Stimulated activated naive CD8-positive, alpha-beta T cell treated with anti-CD3 and anti-CD28 coated beads, Interleukin-15, Interleukin-2, amounts not matched to agents 100 ng/mL and 50 ng/mL, for 24 hours (primary cell): ENCODE measurements at regions not wholly inside any gene's neighbourhood (a gene's known extent, or its start where the extent isn't known, plus 50 kb on each side); places are given as distances from the start of the nearest gene placed in this dataset.
"Not testable (repeated sequence)": the region's sequence is repeated elsewhere in the genome, so short reads cannot be mapped to it uniquely, and the experiment has no call there.

ENCODE experiments used
- H3K27ac Mint-ChIP-seq: one replicate; pipeline ENCODE4 v1.8.0; 2021; ENCODE audit warnings: mild to moderate bottlenecking, mixed read lengths
- H3K27me3 Mint-ChIP-seq: one replicate; pipeline ENCODE4 v1.8.0; 2021; ENCODE audit warnings: mixed read lengths
- H3K36me3 Mint-ChIP-seq: one replicate; pipeline ENCODE4 v1.8.0; 2021; ENCODE audit warnings: low read depth, mixed read lengths
- H3K4me1 Mint-ChIP-seq: one replicate; pipeline ENCODE4 v1.8.0; 2021; ENCODE audit warnings: low read depth, mixed read lengths
- H3K4me3 Mint-ChIP-seq: one replicate; pipeline ENCODE4 v1.8.0; 2021; ENCODE audit warnings: mild to moderate bottlenecking, mixed read lengths
- H3K9me3 Mint-ChIP-seq: one replicate; pipeline ENCODE4 v1.8.0; 2021; ENCODE audit warnings: mixed read lengths

DNA sequence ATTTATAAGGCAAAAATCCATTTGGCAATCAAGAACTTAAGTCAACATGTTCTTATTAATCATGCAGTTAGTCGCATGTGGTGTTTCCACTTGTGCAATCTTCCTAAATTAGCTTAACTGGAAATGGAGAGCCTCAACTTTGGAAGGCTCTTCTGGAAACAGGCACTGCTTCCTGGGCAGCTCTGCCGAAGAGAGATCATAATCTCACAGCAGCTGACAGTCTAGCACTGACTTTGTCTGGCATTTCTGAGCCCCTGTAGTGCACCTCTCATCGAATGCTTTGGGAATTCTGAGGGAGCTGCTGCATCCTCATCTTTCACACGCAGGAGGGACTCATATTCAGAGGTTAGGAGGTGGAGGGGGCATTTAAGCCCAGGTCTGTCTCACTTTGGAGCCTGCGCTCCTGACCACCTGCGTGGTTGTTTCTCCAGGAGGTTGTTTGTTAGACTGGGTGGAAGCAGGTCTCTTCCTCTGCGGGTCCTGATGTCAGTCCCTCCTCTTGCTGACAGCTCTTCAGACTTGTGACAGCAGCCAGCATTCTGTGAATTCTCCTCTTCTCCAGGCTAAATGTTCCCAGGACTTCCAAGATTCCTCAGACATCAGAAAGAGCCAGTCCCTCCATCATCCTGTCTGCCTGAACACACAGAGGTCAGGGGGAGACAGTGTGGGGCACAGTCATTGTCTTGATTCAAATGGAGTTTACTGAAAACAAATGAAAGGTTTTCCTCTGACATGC, 100.4 kb upstream of the GJB6 start:
- Mint-ChIP-seq H3K4me1 (no peaks in the 10 kb centered on the region), H3K4me3 (no peak overlapping the region), H3K9me3 (peaks cover 7% of the 10 kb centered on the region), H3K36me3 (no peaks in the 10 kb centered on the region), H3K27ac (no peak overlapping the region), H3K27me3 (no peaks in the 10 kb centered on the region)

DNA sequence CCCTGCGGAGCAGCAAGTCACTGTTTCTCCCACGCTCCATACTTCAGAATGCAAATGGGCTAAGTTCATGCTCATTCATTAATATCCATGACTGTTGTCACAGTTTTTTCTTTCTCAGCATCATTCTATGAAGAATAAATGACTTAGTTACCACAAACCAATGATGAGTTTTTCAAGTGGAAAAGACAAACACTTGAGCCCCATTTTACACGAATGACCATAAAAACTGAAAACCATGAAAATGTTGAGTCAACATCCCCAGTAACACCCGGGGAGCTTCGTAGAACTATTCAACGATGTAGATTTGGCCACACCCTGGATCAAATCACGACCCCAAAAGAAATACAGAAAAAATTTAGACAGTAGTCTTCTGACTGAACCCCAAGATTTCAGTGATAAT, 99.8 kb upstream of the GJB6 start:
- no peaks in the 10 kb centered on the region for H3K4me1 Mint-ChIP-seq
- no peak overlapping the region for H3K27ac Mint-ChIP-seq
- no peaks in the 10 kb centered on the region for H3K36me3 Mint-ChIP-seq
- no peaks in the 10 kb centered on the region for H3K27me3 Mint-ChIP-seq
- H3K9me3 Mint-ChIP-seq: peaks cover 7% of the 10 kb centered on the region
- no peak overlapping the region for H3K4me3 Mint-ChIP-seq

DNA sequence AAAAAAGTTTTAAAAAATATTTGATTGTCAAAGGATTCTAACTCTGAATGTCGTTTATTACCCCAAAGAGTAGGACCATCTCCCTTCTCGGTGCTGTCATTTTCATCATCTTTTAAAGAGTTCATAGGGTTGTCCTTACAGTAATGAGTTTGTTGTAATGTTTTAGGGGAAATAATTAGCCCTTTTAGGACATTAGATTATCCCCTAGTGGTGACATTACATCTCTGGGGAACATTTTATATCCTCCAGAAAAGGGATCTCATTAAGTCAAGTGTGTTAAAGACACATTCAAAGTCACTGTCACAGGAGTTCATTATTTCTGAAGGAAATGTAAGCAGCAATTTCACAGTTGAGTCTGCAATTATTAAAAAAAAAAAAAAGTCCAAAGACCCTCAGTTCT, 99.3 kb upstream of the GJB6 start:
- H3K27me3 Mint-ChIP-seq: no peaks in the 10 kb centered on the region
- no peaks in the 10 kb centered on the region for H3K4me1 Mint-ChIP-seq
- H3K9me3 Mint-ChIP-seq: peaks cover 7% of the 10 kb centered on the region
- no peaks in the 10 kb centered on the region for H3K36me3 Mint-ChIP-seq
- H3K27ac Mint-ChIP-seq: no peak overlapping the region
- H3K4me3 Mint-ChIP-seq: no peak overlapping the region

DNA sequence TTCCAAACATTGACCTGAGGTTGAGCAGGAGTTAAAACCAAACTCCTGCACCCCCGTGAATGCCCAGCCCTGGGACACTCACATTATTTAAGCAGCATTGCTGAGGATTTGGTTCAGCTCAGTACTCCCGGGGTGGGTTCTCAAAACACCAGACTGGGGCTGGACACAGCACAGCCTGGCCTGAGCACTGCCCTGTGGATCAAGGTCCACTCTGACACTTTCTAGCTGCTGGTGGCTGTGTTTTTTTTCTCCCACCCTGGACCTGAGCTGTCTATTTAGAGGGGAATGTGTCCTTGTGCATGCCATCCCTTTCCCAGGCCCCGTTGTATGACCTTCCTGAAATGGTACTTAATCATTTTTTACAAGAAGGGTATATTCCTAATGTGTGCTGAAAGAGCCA, 94.7 kb upstream of the GJB6 start:
- peaks cover 16% of the 10 kb centered on the region for H3K9me3 Mint-ChIP-seq
- H3K4me3 Mint-ChIP-seq: no peak overlapping the region
- H3K27me3 Mint-ChIP-seq: peaks cover 3% of the 10 kb centered on the region
- no peak overlapping the region for H3K27ac Mint-ChIP-seq
- no peaks in the 10 kb centered on the region for H3K4me1 Mint-ChIP-seq
- H3K36me3 Mint-ChIP-seq: no peaks in the 10 kb centered on the region

DNA sequence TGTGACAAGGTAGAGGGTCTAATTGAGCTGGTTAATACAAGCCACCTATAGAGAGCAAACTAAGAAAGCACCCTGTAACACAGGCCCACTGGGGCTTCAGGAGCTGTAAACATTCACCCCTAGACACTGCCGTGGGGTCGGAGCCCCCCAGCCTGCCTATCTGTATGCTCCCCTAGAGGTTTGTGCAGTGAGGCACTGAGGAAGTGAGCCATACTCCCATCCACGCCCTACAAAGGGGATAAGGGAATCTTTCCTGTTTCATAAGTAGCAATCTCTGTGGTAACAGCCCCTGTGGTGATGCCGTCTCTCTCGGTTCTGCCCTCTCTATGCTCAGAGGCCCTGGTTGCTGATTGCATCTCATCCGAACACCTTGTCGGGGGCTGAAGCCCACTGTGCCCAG, 94.2 kb upstream of the GJB6 start:
- Mint-ChIP-seq H3K4me3 (no peak overlapping the region), H3K4me1 (no peaks in the 10 kb centered on the region), H3K9me3 (peaks cover 16% of the 10 kb centered on the region), H3K36me3 (no peaks in the 10 kb centered on the region), H3K27me3 (peaks cover 8% of the 10 kb centered on the region), H3K27ac (no peak overlapping the region)

DNA sequence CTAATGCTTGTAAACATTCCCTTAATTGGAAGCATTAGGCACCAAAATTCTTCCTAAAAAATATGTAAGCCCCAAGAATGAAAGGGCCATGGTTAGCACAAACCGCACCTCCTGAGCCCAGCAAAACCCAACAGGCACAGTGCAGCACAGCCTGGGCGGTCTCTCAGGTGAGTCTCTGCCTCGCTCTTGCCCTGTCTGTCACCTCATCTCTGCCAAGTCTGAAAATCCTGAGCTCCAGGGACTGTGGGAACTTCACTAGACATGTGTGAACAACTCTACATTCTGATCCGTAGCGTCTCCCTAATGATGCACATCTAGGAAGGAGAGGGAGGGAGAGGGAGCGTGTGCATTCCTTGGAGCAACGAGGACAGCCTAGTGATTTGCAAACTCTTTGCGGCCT, 88.8 kb upstream of the GJB6 start:
- Mint-ChIP-seq H3K27ac (no peak overlapping the region), H3K9me3 (peaks cover 8% of the 10 kb centered on the region), H3K4me1 (no peaks in the 10 kb centered on the region), H3K4me3 (no peak overlapping the region), H3K36me3 (no peaks in the 10 kb centered on the region), H3K27me3 (peaks cover 8% of the 10 kb centered on the region)

DNA sequence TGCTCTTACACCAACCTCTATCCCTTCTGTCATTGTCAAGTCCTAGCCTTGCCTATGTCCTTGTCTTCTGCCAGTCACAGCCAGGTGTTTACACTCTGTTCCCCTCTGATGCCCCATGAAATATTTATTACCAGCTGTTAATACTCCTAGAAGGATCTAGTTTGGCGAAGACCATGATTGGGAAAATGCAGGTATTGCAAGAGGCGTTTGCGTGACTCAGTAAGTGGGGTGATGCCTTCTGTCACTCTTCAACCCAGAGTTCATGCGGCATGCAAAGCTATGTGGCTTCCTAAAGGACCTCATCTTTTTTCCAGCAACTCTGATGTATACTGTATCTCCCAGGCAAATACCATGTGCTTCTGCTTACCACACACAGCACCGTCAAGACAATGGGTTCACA, 81.8 kb upstream of the GJB6 start:
- no peaks in the 10 kb centered on the region for H3K4me1 Mint-ChIP-seq
- H3K27ac Mint-ChIP-seq: no peak overlapping the region
- no peaks in the 10 kb centered on the region for H3K9me3 Mint-ChIP-seq
- H3K36me3 Mint-ChIP-seq: no peaks in the 10 kb centered on the region
- H3K27me3 Mint-ChIP-seq: no peaks in the 10 kb centered on the region
- H3K4me3 Mint-ChIP-seq: no peak overlapping the region

DNA sequence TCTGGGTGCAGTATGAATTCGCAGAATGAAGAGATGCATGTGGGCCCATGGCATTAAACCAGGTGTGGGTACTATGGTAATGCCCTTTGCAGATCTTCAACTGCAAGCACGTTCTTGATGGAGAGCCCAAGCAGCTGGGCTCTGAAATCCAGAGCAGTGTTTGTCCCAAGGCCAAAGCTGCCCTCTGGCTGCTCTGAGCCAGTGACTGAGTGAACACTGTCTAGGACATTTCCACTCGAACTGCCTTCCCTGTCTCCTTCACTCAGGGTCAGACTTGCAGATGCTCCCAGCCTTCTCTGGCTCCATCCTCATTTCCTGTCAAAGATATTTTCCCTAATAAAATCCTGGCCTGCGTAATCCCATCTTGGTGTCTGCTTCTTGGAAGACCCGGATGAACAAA, 80.2 kb upstream of the GJB6 start:
- no peak overlapping the region for H3K27ac Mint-ChIP-seq
- H3K9me3 Mint-ChIP-seq: peaks cover 9% of the 10 kb centered on the region
- H3K36me3 Mint-ChIP-seq: no peaks in the 10 kb centered on the region
- no peaks in the 10 kb centered on the region for H3K27me3 Mint-ChIP-seq
- no peak overlapping the region for H3K4me3 Mint-ChIP-seq
- H3K4me1 Mint-ChIP-seq: no peaks in the 10 kb centered on the region

DNA sequence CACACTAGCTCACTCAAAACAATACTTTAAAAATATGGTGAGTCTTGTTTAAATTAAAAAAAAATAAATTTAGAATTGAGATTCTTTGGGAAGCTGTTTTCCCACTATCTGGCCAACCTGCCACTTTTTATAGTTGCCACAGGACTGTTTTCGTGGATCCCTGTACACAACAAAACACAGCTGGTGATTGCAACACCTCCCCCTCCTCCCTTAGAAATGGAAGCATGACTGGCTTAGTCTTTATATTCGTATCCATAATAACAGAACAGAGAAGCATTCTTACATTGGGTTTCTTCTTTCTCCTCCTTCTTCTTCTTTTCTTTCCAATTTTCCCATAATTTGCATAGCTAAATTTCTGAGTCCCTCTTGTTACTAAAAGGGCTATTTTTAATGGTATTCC, 79.5 kb upstream of the GJB6 start:
- H3K36me3 Mint-ChIP-seq: no peaks in the 10 kb centered on the region
- no peak overlapping the region for H3K4me3 Mint-ChIP-seq
- no peaks in the 10 kb centered on the region for H3K4me1 Mint-ChIP-seq
- no peak overlapping the region for H3K27ac Mint-ChIP-seq
- peaks cover 9% of the 10 kb centered on the region for H3K9me3 Mint-ChIP-seq
- no peaks in the 10 kb centered on the region for H3K27me3 Mint-ChIP-seq

DNA sequence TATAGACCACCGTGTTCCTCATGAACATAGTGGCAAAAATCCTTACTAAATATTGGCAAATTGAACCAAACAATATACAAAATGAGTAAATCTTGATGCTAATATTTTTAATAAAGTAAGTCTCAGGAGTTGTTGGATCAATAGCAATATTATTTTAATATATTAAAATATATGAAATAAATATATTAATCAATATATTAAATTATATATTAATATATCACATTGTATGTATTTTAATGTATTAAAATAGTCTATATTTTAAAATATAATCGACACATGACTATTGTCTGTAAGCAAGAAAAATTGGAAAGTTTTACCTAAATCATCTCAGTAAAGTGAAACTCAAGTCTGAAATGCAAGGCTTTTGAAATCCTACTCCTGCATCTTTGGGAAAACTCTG, 78.9 kb upstream of the GJB6 start:
- Mint-ChIP-seq H3K27ac (no peak overlapping the region), H3K27me3 (no peaks in the 10 kb centered on the region), H3K4me1 (no peaks in the 10 kb centered on the region), H3K9me3 (peaks cover 9% of the 10 kb centered on the region), H3K4me3 (no peak overlapping the region), H3K36me3 (no peaks in the 10 kb centered on the region)

DNA sequence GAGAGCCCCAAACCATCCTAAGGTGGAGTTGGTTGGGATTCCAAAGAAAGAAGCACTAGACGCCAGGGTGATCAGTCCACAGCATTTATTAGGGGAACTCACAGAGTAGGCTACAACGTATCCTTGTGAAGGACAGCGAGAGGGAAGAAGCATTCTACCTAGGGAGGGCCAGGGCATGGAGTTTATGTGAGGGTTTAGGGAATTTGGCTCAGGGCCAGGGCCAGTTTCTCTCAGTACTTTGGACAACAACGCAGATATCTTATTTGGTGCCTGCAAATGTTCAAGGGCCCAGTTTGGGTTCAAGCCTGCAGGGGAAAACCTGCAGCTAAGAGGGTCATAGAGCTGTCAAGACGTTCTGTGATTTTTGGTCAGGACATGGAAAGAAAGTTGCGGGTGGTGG, 73.9 kb upstream of the GJB6 start:
- no peak overlapping the region for H3K4me3 Mint-ChIP-seq
- H3K9me3 Mint-ChIP-seq: peaks cover 9% of the 10 kb centered on the region
- no peaks in the 10 kb centered on the region for H3K36me3 Mint-ChIP-seq
- H3K4me1 Mint-ChIP-seq: no peaks in the 10 kb centered on the region
- H3K27ac Mint-ChIP-seq: no peak overlapping the region
- H3K27me3 Mint-ChIP-seq: peaks cover 30% of the 10 kb centered on the region

DNA sequence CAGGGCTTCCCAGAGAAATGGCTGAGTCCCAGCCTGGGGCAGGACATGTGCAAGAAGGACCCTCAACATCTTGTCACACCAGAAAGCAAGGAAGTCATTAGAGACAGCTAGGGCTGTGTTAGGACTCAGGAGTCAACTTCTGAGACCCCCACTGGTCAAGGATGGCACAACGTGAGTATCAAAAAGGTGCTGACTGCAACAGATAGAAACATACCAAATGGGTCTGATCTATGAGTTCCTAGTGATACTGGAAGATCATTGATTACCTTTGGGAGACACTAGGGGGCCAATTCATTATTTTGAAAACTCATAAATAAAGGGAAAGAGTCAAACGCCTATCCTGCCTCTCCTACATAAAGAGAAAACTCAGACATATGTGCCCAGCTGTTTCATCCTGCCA, 73.5 kb upstream of the GJB6 start:
- Mint-ChIP-seq H3K27ac (no peak overlapping the region), H3K36me3 (no peaks in the 10 kb centered on the region), H3K4me1 (no peaks in the 10 kb centered on the region), H3K4me3 (no peak overlapping the region), H3K9me3 (peaks cover 9% of the 10 kb centered on the region), H3K27me3 (peaks cover 34% of the 10 kb centered on the region)

DNA sequence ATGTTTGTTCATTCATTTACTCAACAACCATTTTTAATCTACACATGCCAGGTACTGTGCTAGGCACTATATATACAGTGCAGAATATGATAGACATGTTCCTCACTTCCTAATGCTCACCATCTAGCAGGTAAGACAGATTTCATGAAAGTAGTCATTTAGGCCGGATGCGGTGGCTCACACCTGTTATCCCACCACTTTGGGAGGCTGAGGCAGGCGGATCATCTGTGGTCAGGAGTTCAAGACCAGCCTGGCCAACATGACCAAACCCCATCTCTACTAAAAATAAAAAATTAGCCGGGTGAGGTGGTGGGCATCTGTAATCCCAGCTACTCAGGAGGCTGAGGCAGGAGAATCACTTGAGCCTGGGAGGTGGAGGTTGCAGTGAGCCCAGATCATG, 71.9 kb upstream of the GJB6 start:
- H3K36me3 Mint-ChIP-seq, H3K27ac Mint-ChIP-seq, H3K4me1 Mint-ChIP-seq, H3K4me3 Mint-ChIP-seq, H3K9me3 Mint-ChIP-seq: not testable (repeated sequence)
- peaks cover 47% of the 10 kb centered on the region for H3K27me3 Mint-ChIP-seq

DNA sequence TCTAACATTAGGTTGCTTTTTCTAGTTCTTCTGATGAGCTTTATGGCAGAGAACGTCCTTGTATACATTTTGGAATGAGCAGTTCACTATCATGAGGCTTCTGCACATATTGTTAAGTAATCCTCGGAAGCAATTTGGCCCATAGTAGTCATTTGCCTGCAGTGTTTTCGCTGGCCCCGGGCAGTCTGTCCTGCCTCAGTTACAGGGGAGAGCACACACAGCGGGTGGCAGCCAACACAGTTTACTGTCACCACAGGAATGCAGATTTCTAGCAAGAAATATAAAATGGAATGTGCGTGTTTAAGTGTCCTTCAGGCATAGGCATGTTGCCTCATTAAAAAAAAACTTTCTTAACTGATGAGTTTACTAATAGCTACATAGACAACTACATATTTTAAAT, 71.5 kb upstream of the GJB6 start:
- Mint-ChIP-seq H3K4me1 (no peaks in the 10 kb centered on the region), H3K27me3 (peaks cover 49% of the 10 kb centered on the region)

DNA sequence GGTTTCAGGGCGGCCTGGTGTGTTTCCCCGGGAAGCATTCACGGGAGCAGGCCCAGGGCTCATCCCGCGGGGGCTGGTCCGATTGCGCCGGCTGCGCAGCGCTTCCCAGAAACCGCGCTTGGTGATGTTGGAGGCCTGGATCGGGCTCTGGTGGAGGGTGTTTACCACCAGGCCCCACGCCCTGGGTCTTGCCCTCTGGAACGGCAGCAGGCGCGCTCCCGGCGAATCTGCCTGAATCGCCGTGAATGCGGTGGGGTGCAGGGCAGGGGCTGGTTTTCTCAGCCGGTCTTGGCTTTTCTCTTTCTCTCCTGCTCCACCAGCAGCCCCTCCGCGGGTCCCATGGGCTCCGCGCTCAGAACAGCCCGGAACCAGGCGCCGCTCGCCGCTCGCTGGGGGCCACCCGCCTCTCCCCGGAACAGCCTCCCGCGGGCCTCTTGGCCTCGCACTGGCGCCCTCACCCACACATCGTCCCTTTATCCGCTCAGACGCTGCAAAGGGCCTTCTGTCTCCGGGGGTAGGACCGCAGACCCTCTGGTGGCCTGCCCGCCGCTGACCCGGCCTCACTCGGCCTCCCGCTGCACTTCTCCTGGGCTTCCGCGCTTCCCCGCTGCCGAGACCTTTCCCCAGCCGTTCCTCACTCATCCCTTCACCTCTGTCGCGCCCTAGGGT, 69.4 kb upstream of the GJB6 start:
- Mint-ChIP-seq H3K36me3 (no peaks in the 10 kb centered on the region), H3K27me3 (peaks cover 49% of the 10 kb centered on the region), H3K4me1 (no peaks in the 10 kb centered on the region), H3K9me3 (no peaks in the 10 kb centered on the region), H3K4me3 (no peak overlapping the region), H3K27ac (no peak overlapping the region)

More for the DNA sequence above, 71.5 kb upstream of the GJB6 start:
- Mint-ChIP-seq H3K4me3 (no peak overlapping the region), H3K36me3 (no peaks in the 10 kb centered on the region), H3K9me3 (peaks cover 9% of the 10 kb centered on the region), H3K27ac (no peak overlapping the region)

DNA sequence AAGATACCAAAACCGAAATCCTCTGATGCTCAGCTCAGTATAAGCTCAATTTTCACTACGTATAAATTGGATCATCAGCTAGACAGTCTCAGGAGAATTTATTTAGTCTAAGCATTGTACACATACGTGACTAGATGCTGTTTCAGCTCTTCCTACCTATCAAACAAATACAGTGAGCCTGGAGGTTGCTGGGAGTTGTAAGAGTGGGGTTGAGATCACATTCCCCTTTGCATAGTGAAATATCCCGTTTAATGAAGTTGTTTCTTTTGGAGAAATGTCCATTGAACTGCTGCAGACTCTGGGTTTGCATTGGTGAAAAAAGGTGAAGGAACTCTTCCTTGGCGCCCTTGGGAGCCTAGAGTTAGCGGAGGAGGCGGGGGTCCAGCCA, 68.9 kb upstream of the GJB6 start:
- H3K27me3 Mint-ChIP-seq: peaks cover 49% of the 10 kb centered on the region
- no peaks in the 10 kb centered on the region for H3K36me3 Mint-ChIP-seq
- no peak overlapping the region for H3K4me3 Mint-ChIP-seq
- H3K4me1 Mint-ChIP-seq: no peaks in the 10 kb centered on the region
- H3K9me3 Mint-ChIP-seq: no peaks in the 10 kb centered on the region
- no peak overlapping the region for H3K27ac Mint-ChIP-seq
